Ectodermal cell (in vitro differentiated cells): ENCODE measurements at regions not wholly inside any gene's neighbourhood (a gene's known extent, or its start where the extent isn't known, plus 50 kb on each side); places are given as distances from the start of the nearest gene placed in this dataset.

Experiments
- H3K27ac ChIP-seq: 2 replicates; pipeline ENCODE4 v1.7.0; 2013; ENCODE audit warnings: mild to moderate bottlenecking, low read depth, low read length; ENCODE audit not compliant: insufficient read depth, poor library complexity, severe bottlenecking
- H3K27me3 ChIP-seq: 2 replicates; pipeline ENCODE4 v1.7.0; 2013; ENCODE audit warnings: mild to moderate bottlenecking, low read length; ENCODE audit not compliant: insufficient read depth, control insufficient read depth, poor library complexity, severe bottlenecking
- H3K36me3 ChIP-seq: one replicate; pipeline ENCODE4 v1.7.0; 2013; ENCODE audit warnings: low read length; ENCODE audit not compliant: control insufficient read depth, insufficient read depth
- H3K4me1 ChIP-seq: one replicate; pipeline ENCODE4 v1.7.0; 2013; ENCODE audit warnings: low read length; ENCODE audit not compliant: control insufficient read depth, insufficient read depth
- H3K4me3 ChIP-seq: 2 replicates; pipeline ENCODE4 v1.7.0; 2013; ENCODE audit warnings: low read depth, low read length, control low read depth; ENCODE audit not compliant: insufficient read depth
- H3K9me3 ChIP-seq: 2 replicates; pipeline ENCODE4 v1.7.0; 2013; ENCODE audit warnings: mild to moderate bottlenecking, low read length, moderate library complexity; ENCODE audit not compliant: control insufficient read depth
- WGBS, 2 experiments: methylation state at CpG; one replicate each; pipeline ENCODE4 v1.1.7; 2013; ENCODE audit warnings: missing lambda C conversion rate in 2 of 2; 5-methylcytosine and 5-hydroxymethylcytosine counted together

DNA sequence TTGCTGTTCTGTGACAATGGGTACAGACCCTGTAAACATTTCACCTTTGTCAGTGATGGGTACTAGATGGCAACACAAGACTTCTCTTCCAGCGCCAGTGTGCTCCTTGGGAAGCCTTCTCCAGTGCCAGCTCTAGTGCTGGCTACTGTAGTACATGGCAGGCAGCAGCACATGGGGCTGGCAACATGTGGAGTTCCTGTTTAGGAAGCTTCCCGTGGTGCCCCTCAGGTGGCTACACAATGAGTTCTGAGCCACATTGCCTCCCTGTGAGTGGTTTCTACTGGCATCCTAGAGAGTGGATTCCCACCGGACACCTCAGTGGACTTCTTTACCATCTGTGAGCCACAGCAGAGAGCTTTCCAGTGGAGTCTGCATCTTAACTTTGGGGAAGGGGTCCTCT, 302.1 kb downstream of the CYRIA start:
- Histone ChIP-seq H3K27me3 (no peaks in the 10 kb centered on the region), H3K27ac (no peak overlapping the region), H3K4me1 (no peaks in the 10 kb centered on the region), H3K9me3 (no peaks in the 10 kb centered on the region), H3K36me3 (no peaks in the 10 kb centered on the region), H3K4me3 (no peak overlapping the region)
- 92 to 93% methylated on average over 3 of the region's 3 CpGs for WGBS, 2 experiments

DNA sequence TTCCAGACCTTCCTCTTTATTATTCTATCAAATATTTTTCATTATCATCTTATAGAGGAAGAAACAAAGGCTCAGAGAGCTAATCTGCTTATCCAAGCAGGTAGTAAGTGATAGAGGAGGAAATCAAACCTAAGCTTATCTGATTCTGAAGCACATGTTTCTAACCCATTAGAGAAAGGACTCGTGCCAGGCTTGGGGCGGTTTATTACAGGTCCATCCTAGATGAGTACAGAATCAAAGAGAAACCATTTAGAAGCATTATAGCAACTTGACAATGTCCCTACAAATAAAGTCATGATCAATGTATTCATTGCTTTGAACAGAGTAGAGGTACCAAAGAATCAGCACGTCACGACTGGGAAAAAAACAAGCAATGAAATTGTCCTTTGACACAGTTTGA, 303.0 kb downstream of the CYRIA start:
- WGBS, 2 experiments: 94 to 96% methylated on average over 4 of the region's 4 CpGs

DNA sequence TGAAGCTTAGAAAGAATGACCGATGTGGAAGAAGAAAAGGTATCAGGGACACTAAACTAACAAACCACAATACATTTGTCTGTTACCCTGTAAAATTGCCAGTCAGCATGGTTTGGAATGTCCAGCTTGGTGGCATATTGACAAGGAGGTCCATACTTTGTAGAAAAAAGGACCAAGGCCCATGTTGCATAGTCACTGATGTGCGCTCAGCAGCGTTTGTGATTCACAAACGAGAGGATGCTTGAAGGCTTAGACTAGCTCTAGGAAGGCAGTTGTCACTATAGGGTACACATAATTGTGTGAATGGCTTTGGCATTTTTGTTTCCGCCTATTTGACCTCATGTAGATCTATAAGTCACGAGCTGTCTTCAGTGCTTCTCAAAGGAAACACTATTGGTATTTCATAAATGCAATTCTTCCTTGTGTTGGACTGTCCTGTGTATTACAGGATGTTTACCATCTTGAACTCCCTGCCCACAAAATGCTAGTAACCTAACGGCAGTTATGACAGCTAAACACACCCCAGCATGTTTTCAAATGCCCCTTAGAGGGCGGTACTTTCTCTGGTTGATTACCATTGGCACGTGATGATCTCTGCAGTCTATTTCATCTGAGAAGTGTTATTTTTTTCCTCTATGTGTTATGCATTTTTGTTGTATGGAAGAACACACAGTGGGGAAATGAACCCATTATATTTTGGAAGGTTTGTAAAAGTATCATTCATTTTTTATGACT, 304.2 kb downstream of the CYRIA start:
- whole genome bisulfite sequencing, 2 experiments: 93% methylated on average over 9 of the region's 9 CpGs

More for the DNA sequence above, 303.0 kb downstream of the CYRIA start:
- Histone ChIP-seq H3K27me3 (no peaks in the 10 kb centered on the region), H3K9me3 (no peaks in the 10 kb centered on the region), H3K4me3 (no peak overlapping the region), H3K4me1 (no peaks in the 10 kb centered on the region), H3K27ac (no peak overlapping the region), H3K36me3 (no peaks in the 10 kb centered on the region)

DNA sequence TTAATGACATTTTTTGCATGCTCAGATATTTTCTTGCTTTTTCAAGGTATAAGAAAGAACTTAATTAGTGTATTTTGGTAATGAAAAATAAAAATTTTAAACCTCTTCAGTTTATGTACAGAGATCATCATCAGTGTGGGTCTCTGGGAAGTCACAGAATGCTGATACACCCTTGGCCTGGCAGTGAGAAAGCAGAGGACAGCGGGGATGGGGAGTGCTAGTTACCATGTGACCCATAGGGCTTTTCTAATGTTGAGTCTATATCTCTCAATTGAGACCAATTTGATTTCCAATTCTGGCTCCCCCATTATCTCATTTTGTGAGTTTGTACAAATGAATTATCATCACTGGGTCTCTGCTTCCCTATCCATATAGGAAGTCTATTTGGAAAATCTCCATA, 305.7 kb downstream of the CYRIA start:
- no peaks in the 10 kb centered on the region for H3K36me3 ChIP-seq
- H3K4me3 ChIP-seq: no peak overlapping the region
- 97 to 100% methylated on average over 1 of the region's 1 CpG for WGBS, 2 experiments
- no peaks in the 10 kb centered on the region for H3K27me3 ChIP-seq
- no peaks in the 10 kb centered on the region for H3K4me1 ChIP-seq
- H3K9me3 ChIP-seq: no peaks in the 10 kb centered on the region
- no peak overlapping the region for H3K27ac ChIP-seq

More for the DNA sequence above, 304.2 kb downstream of the CYRIA start:
- no peaks in the 10 kb centered on the region for H3K36me3 ChIP-seq
- no peak overlapping the region for H3K4me3 ChIP-seq
- no peaks in the 10 kb centered on the region for H3K9me3 ChIP-seq
- no peaks in the 10 kb centered on the region for H3K27me3 ChIP-seq
- H3K4me1 ChIP-seq: no peaks in the 10 kb centered on the region
- H3K27ac ChIP-seq: no peak overlapping the region

DNA sequence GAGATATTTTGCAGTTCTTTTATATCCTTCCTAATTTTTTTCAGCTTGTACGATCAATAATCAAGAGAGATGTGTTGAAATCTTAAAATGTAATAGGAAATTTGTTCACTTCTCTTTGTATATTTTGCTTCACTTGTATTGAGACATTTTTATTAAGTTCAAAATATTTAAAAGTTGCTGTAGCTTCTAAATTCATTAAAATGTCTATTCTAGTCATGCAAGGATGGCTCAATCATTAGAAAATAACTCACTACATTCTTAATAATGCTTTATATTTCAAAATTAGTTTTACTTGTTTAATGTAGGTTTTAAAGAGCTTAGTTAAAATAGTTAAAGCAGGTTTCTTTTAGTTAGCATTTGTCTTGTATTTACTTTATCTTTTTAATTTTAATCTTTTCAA, 308.4 kb downstream of the CYRIA start:
- Histone ChIP-seq H3K36me3 (no peaks in the 10 kb centered on the region), H3K9me3 (no peaks in the 10 kb centered on the region), H3K27me3 (no peaks in the 10 kb centered on the region), H3K27ac (no peak overlapping the region), H3K4me1 (no peaks in the 10 kb centered on the region), H3K4me3 (no peak overlapping the region)
- WGBS, 2 experiments: 100% methylated on average over 1 of the region's 1 CpG; no CpG with 5 or more reads in 1 of the 2 experiments

DNA sequence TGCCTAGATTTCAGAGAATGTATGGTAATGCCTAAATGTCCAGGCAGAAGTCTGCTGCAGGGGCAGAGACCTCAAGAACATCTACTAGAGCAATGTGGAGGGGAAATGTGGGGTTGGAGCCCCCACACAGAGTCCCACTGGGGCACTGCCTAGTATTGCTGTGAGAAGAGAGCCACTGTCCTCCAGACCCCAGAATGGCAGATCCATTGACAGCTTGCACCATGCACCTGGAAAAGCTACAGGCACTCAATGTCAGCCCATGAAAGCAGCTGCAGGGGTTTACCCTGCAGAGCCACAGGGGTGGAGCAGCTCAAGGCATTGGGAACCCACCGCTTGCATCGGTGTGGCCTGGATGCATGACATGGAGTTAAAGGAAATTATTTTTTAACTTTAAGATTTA, 314.1 kb downstream of the CYRIA start:
- Histone ChIP-seq H3K4me1 (no peaks in the 10 kb centered on the region), H3K9me3 (no peaks in the 10 kb centered on the region), H3K36me3 (no peaks in the 10 kb centered on the region), H3K27ac (no peak overlapping the region), H3K27me3 (no peaks in the 10 kb centered on the region), H3K4me3 (no peak overlapping the region)
- 92 to 96% methylated on average over 2 of the region's 2 CpGs for WGBS, 2 experiments

DNA sequence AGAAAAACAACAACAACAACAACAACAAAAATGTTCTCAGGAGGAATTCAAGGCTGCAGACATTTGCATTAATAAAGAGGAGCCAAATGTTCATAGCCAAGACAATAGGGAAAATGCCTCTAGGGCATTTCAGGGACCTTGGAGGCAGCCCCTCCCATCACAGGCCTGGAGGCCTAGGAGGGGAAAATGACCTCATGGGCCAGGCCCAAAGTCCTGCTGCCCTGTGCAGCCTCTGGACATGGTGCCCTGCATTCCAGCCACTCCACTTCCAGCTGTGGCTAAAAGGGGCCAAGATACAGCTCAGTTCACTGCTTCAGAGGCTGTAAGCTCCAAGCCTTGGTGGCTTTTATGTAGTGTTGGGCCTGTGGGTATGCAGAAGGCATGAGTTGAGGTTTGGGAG, 314.5 kb downstream of the CYRIA start:
- no peak overlapping the region for H3K4me3 ChIP-seq
- H3K27me3 ChIP-seq: no peaks in the 10 kb centered on the region
- H3K36me3 ChIP-seq: no peaks in the 10 kb centered on the region
- no peak overlapping the region for H3K27ac ChIP-seq
- no peaks in the 10 kb centered on the region for H3K4me1 ChIP-seq
- H3K9me3 ChIP-seq: no peaks in the 10 kb centered on the region

DNA sequence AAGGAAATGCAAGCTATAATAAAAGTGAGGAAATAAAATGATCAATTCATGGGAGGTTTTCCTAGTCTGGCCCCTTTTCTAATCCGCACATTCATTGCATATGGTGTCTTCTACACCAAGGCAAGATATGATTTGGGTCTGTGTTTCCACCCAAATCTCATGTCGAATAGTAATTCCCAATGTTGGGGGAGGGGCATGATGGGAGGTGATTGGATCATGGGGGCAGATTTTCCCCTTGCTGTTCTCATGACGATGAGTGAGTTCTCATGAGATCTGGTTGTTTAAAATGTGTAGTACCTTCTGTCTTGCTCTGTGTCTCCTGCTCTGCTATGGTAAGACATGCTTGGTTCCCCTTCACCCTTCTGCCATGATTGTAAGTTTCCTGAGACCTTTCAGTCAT, 315.4 kb downstream of the CYRIA start:
- 58 to 61% methylated on average over 3 of the region's 3 CpGs for WGBS, 2 experiments
- Histone ChIP-seq H3K9me3 (no peaks in the 10 kb centered on the region), H3K36me3 (no peaks in the 10 kb centered on the region), H3K4me3 (no peak overlapping the region), H3K27ac (no peak overlapping the region), H3K27me3 (no peaks in the 10 kb centered on the region), H3K4me1 (no peaks in the 10 kb centered on the region)

DNA sequence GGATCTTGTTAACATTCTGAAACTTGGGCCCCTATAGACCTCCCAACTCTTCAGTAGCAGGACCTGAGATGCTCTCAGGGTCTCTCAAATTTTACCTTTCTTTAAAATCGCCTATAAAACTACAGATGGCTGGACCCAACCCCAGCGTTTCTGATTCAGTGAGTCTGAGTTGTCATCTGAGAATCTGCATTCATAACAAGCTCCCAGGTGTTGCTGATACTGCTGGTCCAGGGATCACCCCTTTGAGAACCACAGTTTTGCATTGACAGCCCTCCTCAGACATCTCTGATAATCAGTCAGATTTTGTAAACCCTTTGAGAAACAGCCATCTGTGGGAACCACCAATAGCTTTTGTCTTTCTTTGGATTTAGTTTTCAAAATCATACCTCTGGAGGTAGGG, 315.8 kb downstream of the CYRIA start:
- WGBS, 2 experiments: 43% methylated on average over 2 of the region's 2 CpGs

DNA sequence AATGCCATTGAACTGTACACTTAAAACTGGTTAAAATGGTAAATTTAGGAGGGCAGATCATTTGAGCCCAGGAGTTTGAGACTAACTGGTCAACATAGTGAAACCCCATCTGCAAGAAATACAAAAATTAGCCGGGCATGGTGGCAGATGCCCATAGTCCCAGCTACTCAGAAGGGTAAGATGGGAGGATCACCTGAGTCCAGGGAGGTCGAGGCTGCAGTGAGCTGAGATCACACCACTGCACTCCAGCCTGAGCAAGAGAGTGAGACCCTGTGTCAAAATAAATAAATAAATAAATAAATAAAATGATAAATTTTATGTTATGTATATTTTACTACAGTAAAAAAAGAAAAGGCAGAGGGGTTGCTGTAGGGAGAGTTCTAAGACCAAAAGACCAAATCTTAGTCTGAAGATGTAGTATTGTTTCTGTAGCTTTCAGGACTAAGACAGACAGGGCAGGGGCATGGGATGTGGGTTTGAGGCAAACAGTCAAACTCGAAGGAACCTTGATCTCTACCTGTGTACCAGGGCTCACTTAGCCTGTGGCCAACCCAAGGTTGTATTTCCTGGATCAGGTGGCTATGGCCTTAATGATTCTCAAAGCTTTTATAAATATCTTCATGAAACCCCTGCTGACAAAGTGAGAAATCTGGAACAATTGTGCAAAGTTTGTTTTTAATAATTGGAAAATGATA, 316.7 kb downstream of the CYRIA start:
- Histone ChIP-seq H3K27ac (no peak overlapping the region), H3K9me3 (no peaks in the 10 kb centered on the region), H3K27me3 (no peaks in the 10 kb centered on the region), H3K36me3 (no peaks in the 10 kb centered on the region), H3K4me3 (no peak overlapping the region), H3K4me1 (no peaks in the 10 kb centered on the region)
- WGBS, 2 experiments: 61 to 62% methylated on average over 3 of the region's 3 CpGs

More for the DNA sequence above, 315.8 kb downstream of the CYRIA start:
- no peaks in the 10 kb centered on the region for H3K9me3 ChIP-seq
- no peaks in the 10 kb centered on the region for H3K36me3 ChIP-seq
- no peak overlapping the region for H3K27ac ChIP-seq
- no peaks in the 10 kb centered on the region for H3K4me1 ChIP-seq
- H3K27me3 ChIP-seq: no peaks in the 10 kb centered on the region
- no peak overlapping the region for H3K4me3 ChIP-seq
